OCI-LY7 (cell line): ENCODE measurements at regions not wholly inside any gene's neighbourhood (a gene's known extent, or its start where the extent isn't known, plus 50 kb on each side); places are given as distances from the start of the nearest gene placed in this dataset.
"Not testable (repeated sequence)": the region's sequence is repeated elsewhere in the genome, so short reads cannot be mapped to it uniquely, and the experiment has no call there.

Experiments used
- BruUV-seq: library from RNA; stranded (reverse); fragments of 400-500 nt; replicated peaks from 2 replicates; lab custom pipeline; 2021; lab: Mats Ljungman, UMichigan
- CTCF ChIA-PET: fragments of 300-600 bp; sonication (Branson Sonifier 250); formaldehyde crosslinking; loops from one replicate; lab custom pipeline; 2022; ENCODE audit warnings: antibody characterized with exemption; ENCODE audit not compliant: unreplicated experiment; lab: Charles Lee
- POLR2A ChIA-PET: fragments of 300-600 bp; sonication (Branson Sonifier 250); formaldehyde crosslinking; loops from one replicate; lab custom pipeline; 2022; ENCODE audit warnings: antibody characterized with exemption; lab: Charles Lee
- DNase-seq: peaks from one replicate; pipeline ENCODE4 v3.0.0-alpha.2; 2015; ENCODE audit warnings: low spot score
- H2AFZ ChIP-seq: fragments of 200-600 bp; sonication (generic), shearing (Covaris generic); 2 replicates; pipeline ENCODE4 v1.6.1; 2014; ENCODE audit warnings: mild to moderate bottlenecking, antibody characterized with exemption, low read length, moderate library complexity
- H3K27ac ChIP-seq: fragments of 200-600 bp; sonication (generic); 2 replicates; pipeline ENCODE4 v1.5.1; 2014; ENCODE audit warnings: mixed run types, low read depth, mild to moderate bottlenecking, moderate library complexity, low read length, inconsistent platforms; ENCODE audit not compliant: poor library complexity, severe bottlenecking
- H3K36me3 ChIP-seq: fragments of 200-600 bp; sonication (generic); 2 replicates; pipeline ENCODE4 v1.6.1; 2014; ENCODE audit warnings: mild to moderate bottlenecking, antibody characterized with exemption, low read length, moderate library complexity, mixed read lengths; ENCODE audit not compliant: insufficient read depth
- H3K4me1 ChIP-seq: fragments of 200-600 bp; sonication (generic); 2 replicates; pipeline ENCODE4 v1.5.1; 2014; ENCODE audit warnings: mild to moderate bottlenecking, low read length; ENCODE audit not compliant: insufficient read depth, poor library complexity, severe bottlenecking
- H3K4me2 ChIP-seq: fragments of 200-600 bp; sonication (generic); 2 replicates; pipeline ENCODE4 v1.6.1; 2014; ENCODE audit warnings: mild to moderate bottlenecking, low read length
- H3K4me3 ChIP-seq: fragments of 200-600 bp; sonication (generic); 2 replicates; pipeline ENCODE4 v1.5.1; 2014; ENCODE audit warnings: mild to moderate bottlenecking, low read depth, low read length; ENCODE audit not compliant: poor library complexity, severe bottlenecking
- H3K79me2 ChIP-seq: fragments of 200-600 bp; sonication (generic); 2 replicates; pipeline ENCODE4 v1.6.1; 2016; ENCODE audit warnings: low read depth, mild to moderate bottlenecking, low read length, moderate library complexity, mixed read lengths; ENCODE audit not compliant: insufficient read depth
- H3K9me2 ChIP-seq: fragments of 200-600 bp; sonication (generic); 2 replicates; pipeline ENCODE4 v1.6.1; 2016; ENCODE audit warnings: mild to moderate bottlenecking, low read length, mixed read lengths; ENCODE audit not compliant: insufficient read depth
- H3K9me3 ChIP-seq: fragments of 200-600 bp; sonication (generic); 2 replicates; pipeline ENCODE4 v1.6.1; 2014; ENCODE audit warnings: mild to moderate bottlenecking, mixed run types, low read length, mixed read lengths
- H4K20me1 ChIP-seq: fragments of 200-600 bp; sonication (generic); 2 replicates; pipeline ENCODE4 v1.6.1; 2014; ENCODE audit warnings: mild to moderate bottlenecking, antibody characterized with exemption, low read length, moderate library complexity, mixed read lengths; ENCODE audit not compliant: insufficient read depth
- EZH2phosphoT487 ChIP-seq: fragments of 200-600 bp; sonication (generic); IDR thresholded peaks from 2 replicates; pipeline ENCODE4 v1.6.1; 2018; ENCODE audit warnings: low read depth, borderline replicate concordance, mild to moderate bottlenecking, mixed run types, antibody characterized with exemption, low read length, moderate library complexity, mixed read lengths
- intact Hi-C: fragments of 100-400 bp; cut with micrococcal nuclease; formaldehyde crosslinking; loops from one replicate; pipeline ENCODE4 v1.10.0; 2022; ENCODE audit not compliant: unreplicated experiment
- TF ChIP-seq, protein P1 (sequence below): fragments of 200-600 bp; sonication (generic); conservative IDR thresholded peaks from 2 replicates; pipeline ENCODE4 v1.5.1; 2014; ENCODE audit warnings: mild to moderate bottlenecking, antibody characterized with exemption, low read length, moderate library complexity, mixed read lengths

DNA sequence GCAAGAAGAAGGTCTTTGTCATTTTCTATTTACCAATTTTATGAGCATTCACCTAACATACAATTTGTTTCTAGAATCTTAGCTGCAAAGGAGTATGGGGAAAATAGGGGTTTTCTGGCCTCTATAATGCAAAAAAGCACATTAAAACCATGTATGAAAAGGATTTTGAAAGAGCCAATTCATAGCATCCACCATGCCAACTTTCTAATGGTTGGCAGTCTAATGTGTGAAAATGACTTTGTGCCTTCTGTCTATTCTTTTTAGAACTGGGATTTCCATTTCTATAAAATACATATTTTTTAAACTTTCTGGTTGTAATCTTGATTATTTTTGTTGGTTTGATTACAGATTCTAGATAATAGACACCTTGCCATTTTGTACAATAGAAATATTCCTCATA, 333.7 kb upstream of the CNTN6 start:
- Histone ChIP-seq H3K79me2 (no peaks in the 10 kb centered on the region), H4K20me1 (no peaks in the 10 kb centered on the region), H3K9me3 (no peaks in the 10 kb centered on the region), H3K4me1 (no peaks in the 10 kb centered on the region), H3K4me2 (no peak overlapping the region), H3K27ac (no peak overlapping the region), H2AFZ (no peak overlapping the region), H3K4me3 (no peak overlapping the region), H3K9me2 (no peaks in the 10 kb centered on the region), H3K36me3 (no peaks in the 10 kb centered on the region)
- CTCF ChIA-PET = no interaction called here
- no peak for DNase-seq
- intact Hi-C loops = no loop called here
- no TSS peak for BruUV-seq
- TF ChIP-seq, protein P1, sequence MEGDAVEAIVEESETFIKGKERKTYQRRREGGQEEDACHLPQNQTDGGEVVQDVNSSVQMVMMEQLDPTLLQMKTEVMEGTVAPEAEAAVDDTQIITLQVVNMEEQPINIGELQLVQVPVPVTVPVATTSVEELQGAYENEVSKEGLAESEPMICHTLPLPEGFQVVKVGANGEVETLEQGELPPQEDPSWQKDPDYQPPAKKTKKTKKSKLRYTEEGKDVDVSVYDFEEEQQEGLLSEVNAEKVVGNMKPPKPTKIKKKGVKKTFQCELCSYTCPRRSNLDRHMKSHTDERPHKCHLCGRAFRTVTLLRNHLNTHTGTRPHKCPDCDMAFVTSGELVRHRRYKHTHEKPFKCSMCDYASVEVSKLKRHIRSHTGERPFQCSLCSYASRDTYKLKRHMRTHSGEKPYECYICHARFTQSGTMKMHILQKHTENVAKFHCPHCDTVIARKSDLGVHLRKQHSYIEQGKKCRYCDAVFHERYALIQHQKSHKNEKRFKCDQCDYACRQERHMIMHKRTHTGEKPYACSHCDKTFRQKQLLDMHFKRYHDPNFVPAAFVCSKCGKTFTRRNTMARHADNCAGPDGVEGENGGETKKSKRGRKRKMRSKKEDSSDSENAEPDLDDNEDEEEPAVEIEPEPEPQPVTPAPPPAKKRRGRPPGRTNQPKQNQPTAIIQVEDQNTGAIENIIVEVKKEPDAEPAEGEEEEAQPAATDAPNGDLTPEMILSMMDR = no peak
- TF ChIP-seq EZH2phosphoT487 = no peak
- POLR2A ChIA-PET = interaction anchor here (1.1 kb wide), 1 partner anchor 10 kb away, joined by 3 read pairs; no protein-coding TSS in a partner anchor

DNA sequence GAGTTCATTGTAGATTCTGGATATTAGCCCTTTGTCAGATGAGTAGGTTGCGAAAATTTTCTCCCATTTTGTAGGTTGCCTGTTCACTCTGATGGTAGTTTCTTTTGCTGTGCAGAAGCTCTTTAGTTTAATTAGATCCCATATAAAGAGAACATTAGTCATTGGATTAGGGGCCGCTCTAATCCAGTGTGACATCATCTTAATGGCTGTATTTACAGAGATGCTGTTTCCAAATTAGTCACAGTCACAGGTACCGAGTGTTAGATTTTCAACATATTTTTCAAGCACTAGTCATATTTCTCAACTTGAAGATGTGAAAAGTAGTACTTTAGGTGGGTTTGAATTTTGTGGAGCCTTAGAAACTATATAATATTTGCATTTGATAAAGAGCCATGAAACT, 319.4 kb upstream of the CNTN6 start:
- H3K9me2 ChIP-seq, H3K9me3 ChIP-seq, H3K36me3 ChIP-seq, H2AFZ ChIP-seq, H3K27ac ChIP-seq, BruUV-seq, DNase-seq, CTCF ChIA-PET, H3K4me1 ChIP-seq, H3K79me2 ChIP-seq, H4K20me1 ChIP-seq, H3K4me2 ChIP-seq, H3K4me3 ChIP-seq, intact Hi-C loops: not testable (repeated sequence)
- POLR2A ChIA-PET = interaction anchor here (0.7 kb wide), 1 partner anchor 20 kb away, joined by 3 read pairs; no protein-coding TSS in a partner anchor

DNA sequence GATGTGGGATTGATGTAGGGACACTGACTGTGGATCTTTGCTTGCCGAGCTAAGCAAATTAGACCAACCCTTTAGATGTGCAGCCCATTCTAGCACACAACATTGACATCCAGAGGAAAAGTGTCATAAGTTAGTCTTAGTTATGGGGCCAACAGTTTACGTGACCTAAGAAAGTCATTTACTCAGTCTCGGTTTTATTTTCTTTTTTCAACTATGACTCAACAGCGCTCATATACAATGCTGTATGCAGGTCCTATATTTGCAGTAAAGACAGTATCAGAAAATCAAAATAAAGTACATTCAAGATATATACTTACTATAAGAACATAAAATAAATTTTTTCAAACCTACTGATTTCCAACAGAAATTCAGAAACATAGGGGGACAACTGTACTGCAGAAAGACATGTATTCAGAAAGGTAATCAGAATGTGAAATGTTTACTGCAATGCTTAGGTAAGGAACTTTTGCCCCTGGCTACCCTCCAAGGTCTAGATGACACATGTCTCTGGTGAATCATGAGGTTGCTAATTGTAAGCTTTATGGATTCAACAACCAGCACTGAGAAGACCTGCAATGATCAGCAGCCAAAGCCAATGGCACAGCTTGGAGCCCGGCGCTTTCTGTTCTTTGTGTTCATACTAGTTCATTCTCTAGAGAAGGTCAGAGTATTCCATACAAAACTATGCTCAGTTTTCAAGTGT, 317.5 kb upstream of the CNTN6 start:
- no peaks in the 10 kb centered on the region for H3K4me1 ChIP-seq
- H2AFZ ChIP-seq = no peak overlapping the region
- intact Hi-C loops = no loop called here
- H3K9me3 ChIP-seq = no peaks in the 10 kb centered on the region
- H3K36me3 ChIP-seq = no peaks in the 10 kb centered on the region
- no TSS peak for BruUV-seq
- H3K4me2 ChIP-seq = no peak overlapping the region
- no peak for DNase-seq
- CTCF ChIA-PET = no interaction called here
- H3K27ac ChIP-seq = no peak overlapping the region
- TF ChIP-seq, protein P1 = no peak
- no peak for TF ChIP-seq EZH2phosphoT487
- POLR2A ChIA-PET = no interaction called here
- no peaks in the 10 kb centered on the region for H4K20me1 ChIP-seq
- H3K9me2 ChIP-seq = no peaks in the 10 kb centered on the region
- H3K4me3 ChIP-seq = no peak overlapping the region
- no peaks in the 10 kb centered on the region for H3K79me2 ChIP-seq
